NOMO-1 (cell line): ENCODE measurements at regions not wholly inside any gene's neighbourhood (a gene's known extent, or its start where the extent isn't known, plus 50 kb on each side); places are given as distances from the start of the nearest gene placed in this dataset.
A peak's percentile ranks its signal among the peaks of the same experiment; 100 is the strongest.

Experiments used
- DNase-seq, 2 experiments: peaks; one replicate each; lab custom pipeline; 2025; ENCODE audit not compliant: unreplicated experiment in 2 of 2; lab: John Stamatoyannopoulos, UW

DNA sequence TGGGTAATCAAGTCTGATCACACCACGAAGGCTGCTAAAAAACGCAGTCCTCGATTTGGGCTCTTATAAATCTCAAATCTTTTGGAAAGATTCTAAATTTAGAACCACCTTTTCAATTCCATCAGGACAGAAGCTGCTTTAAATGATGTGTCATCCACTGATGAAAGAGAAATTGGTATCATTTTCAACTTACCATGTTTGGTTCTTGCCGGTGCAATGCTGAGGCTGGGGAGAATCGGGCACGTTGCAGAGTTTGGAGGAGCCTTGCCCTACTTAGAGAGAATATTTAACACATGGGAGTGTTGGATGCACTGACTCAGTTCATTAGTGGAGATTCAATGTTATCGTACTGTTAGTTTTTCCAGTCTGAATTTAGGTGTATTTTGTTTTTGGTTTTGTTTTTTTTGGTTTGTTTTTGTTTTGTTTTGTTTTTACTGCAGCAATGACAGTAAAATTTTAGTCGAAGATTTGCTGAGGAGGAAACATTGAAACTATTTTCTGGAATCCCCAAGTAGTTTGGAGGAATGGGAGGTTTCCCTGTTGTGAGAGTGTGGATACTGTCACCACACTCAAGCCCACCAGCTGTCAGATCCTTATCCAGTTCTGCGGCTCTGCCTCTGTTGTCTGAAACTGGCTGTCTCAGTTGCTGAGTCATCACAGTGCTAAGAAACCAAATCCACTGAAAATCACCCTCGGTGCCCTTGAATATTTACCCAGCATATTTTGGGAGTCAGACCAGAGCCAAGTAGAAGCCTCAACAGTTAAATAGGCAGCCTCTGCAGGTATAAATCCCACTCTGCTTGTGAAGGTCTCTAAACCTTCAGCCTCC is 497.0 kb downstream of the BTBD3 start:
- DNase-seq = no peak

DNA sequence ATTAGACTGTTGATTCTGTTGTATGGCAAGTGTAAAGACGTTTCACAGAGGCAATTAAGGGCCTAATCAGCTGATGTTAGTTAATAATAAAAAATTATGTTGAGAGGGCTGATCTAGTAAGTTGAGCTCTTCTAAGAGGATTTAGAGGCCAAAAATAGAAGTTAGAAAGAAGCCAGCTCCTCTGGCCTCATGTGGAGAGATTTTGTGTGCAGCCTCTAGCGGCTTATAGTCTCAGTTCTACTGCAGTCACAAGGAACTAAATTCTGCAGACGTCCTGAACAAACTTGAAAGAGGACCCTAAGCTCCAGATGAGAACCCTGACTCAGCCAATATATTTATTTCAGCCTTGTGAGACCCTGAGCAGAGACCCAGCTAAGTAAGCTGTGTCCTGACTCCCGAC is 498.6 kb downstream of the BTBD3 start:
- no peak for DNase-seq

DNA sequence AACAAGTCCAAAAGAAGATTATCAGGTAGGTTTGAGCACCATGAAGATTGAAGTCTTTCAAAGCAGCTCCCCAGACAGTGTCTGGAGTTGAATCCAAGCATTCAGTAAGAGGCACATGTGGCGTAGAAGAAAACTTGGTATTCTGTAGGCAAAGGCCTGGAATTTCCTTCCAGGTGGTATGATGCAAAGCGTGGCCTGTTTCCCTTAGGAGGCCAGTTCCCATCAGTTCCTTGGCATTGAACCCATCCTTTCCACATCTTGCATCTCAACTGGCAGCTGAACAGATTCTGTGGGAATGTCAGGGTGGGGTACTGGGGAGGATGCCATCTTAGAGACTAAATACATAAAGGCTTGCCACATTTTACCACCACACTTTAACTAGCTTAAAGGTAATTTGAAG is 516.0 kb downstream of the BTBD3 start:
- no peak for DNase-seq

DNA sequence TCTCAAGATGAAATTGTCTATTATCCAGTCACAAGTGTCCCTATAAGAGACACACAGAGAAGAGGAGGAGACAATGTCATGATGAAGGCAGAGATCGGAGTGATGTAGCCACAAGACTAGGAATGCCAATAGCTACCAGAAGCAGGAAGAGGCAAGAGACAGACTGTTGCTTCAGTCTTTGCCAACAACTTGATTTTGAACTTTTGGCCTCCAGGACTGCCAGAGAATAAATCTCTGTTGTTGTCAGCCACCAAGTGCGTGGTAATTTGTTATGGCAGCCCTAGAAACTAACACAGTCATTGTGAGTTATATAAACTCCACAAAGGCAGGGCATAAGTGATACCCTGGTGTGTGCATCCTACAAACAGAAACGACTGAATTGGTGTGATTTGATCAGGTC is 517.0 kb downstream of the BTBD3 start:
- DNase-seq = no peak

DNA sequence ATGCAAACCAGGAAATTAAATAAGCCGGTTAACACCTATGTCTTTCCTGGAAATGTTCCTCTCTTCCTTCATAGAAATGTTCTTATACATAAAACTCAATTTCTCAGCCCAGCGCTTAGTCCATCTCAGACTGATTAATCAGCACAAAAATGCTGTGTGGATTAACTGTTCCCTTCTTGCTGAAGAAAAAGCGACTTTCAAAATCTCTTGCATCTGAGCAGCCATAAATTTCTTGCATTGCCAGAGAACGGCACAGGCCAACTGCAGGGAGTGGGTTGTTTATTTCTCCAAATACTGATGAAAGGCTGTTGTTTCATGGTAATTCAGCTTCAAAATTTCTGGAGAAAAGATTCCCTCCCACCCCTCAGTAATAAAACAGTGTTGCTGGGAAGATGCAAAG is 517.6 kb downstream of the BTBD3 start:
- no peak for DNase-seq

DNA sequence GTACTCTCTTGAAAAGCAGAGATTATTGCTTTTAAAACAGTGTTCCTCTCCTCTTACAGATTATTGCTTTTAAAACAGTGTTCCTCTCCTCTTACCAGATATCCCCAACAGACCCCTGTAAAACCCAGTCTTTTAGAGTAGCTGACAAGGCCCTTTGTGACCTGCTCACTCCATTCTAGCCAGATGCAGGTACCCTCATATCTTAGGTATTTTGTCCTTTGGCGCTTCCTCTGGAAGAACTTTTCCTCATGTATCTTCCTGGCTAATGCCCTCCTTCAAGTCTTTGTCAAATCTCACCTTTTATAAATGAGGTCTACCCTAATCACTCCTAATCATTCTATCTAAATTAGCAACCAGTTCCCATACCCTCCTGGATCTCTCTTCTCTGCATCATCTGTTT is 536.0 kb downstream of the BTBD3 start:
- no peak for DNase-seq

DNA sequence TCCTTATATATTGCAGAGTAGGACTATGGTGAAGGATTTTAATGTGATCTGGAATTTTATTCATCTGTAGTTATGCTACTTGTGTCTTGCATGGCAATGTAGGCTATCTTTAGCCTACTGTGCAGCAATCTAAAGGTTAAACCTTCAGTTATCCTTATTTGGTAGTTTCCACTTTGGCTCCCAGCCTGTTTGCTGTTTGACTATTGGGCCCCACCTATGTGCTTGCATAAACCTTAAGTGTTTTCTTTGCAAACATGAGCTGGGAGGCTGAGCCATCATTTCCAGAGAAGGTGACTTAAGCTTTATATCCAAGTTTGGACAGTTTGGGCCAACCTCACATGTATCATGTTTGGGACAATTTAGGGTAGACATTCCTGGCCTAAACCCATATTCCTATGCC is 537.5 kb downstream of the BTBD3 start:
- DNase-seq = no peak

DNA sequence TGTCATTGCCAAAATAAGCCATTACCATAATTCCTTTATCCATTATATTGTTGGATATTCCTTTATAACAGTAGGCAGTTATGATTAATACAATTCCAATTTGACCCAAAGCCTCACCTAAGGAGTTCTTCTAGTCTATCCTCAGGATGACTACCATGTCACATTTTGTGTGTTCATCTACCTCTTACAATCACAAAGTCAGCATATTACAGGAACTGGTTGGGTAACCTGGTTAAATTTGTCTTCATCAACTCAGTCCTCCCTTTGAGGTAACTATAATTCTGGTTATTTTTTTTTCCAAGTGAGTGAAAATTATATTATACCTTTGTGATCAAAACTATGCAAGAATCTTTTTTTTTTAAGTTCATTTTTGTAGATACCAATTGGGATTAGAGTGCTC is 540.5 kb downstream of the BTBD3 start:
- DNase-seq = no peak

DNA sequence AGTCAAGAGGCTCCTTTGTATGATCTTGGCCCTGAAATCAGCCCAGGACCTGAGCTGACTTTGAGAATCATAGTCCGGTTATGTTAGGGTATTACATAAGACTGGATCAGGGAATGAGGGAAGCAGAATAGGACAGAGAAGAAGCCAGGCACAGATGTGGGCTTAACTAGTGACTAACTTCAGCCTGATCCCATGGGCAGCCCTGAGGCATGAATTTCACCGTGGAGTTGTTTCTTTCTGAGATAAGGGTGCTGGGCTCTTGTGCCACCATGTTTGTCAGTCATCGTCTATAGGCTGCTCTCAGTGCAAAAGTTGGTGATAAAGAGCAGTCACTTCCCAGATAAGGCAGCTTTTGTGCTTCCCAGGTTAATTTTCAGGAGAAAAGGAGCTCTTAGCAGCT is 544.7 kb upstream of the SPTLC3 start:
- no peak for DNase-seq

DNA sequence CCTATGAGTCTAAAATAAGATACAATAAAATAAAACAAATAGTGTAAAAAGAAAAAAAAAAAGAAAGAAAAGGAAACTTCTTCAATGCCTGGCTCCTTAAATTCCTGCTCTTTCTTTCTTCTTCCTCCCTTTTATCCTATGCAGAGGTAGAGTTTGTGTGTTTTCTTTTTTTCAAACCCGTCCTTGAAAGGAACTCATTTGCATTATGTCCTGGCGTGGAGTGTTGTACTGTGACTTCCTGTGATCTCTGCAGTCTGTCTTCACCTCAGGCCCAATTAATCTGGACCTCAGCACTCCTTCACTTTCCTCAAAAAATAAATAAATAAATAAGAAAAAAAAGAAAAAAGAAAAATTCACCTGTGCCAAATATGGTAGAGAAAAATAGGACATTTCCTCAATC is 541.9 kb upstream of the SPTLC3 start:
- DNase-seq = no peak

DNA sequence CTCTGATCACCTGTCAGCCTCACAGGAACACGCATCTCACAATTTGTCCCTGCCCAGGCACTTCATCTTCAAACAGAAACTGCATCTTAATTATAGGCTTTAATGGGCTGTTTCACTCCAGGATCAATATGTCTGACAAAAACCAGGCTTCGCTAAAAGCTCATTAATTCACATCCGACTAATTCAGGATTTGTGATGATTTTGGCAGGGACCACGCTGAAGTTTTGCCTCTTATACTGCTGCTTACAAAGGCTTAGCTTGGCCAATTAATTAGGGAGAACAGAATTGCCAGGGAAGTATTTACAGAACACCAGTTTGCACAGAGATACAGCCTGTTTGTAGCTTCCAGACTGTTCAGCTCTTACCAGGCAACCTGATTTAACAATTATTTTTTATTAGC is 541.0 kb upstream of the SPTLC3 start:
- no peak for DNase-seq

DNA sequence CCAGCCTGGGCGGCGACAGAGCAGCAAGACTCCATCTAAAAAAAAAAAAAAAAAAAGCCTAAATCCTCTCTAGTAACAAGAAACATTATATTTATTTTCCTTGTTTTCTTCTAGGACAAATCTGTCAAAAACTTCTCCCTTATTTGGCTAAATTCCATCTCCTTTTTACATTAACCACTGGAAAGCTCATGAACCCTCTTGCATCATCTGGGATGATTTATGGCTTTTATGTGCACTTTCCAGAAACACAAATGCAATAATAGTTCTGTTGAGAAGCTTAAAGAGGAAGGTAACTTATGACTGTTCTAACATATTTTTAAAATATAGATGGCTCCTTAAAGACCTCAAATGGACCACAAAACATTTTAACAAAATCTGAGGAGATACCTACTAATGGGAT is 526.1 kb upstream of the SPTLC3 start:
- peak; percentile 39 to 58 for DNase-seq

DNA sequence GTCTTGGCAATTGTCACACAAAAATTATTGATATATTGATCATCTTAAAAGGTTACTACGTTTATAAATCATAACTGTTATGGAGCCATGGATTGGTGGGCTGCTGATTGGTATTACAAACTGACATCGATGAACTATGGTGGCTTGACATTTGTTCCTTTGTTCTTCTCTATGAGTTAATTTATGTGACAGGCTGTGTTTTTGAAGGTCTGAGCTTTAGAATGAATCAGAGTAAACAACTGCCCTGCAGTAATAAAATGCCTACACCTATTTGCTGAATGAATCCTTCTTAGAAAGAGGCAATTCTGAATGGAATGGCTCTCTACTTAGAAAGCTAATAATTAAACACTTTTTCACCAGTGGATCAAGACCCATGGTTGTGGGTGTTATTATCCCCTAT is 506.3 kb upstream of the SPTLC3 start:
- DNase-seq = no peak

DNA sequence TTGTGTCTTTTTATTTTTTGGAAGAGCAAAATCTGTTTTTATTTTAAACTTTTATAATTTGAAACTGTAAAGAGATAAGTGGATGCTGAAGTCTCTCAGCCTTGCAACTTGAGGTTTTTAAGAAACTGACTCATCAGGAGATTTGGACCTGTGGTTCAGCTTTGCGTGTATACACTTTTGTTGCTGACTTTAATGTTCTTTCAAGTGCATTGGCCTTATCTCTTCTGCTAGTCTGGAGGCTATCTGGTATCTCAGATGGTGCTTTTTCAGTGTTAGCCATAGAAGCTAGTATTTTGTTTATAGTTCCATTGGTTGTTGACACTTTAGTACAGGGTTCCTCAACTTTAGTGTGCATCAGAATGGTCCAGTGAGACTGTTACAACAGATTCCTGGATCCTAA is 504.0 kb upstream of the SPTLC3 start:
- DNase-seq = no peak

DNA sequence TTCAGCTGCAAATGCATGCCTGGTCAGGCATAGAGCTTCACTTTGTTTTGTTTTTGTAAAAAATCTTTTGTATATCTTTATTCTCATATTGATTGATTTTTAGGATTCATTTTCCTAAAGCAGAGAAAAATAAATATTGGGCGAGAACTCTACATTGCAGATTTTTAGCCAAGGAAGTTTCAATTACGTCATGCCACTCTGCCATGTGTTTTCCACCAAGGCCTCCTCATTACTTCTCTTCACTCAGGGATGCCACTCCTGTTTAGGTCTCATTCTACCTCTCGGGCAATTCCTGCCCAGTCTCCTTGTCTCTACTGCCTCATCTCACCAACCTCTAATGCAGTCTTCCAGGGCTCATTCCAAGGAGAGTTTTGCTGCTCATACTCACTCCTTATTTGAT is 497.3 kb upstream of the SPTLC3 start:
- DNase-seq = no peak

DNA sequence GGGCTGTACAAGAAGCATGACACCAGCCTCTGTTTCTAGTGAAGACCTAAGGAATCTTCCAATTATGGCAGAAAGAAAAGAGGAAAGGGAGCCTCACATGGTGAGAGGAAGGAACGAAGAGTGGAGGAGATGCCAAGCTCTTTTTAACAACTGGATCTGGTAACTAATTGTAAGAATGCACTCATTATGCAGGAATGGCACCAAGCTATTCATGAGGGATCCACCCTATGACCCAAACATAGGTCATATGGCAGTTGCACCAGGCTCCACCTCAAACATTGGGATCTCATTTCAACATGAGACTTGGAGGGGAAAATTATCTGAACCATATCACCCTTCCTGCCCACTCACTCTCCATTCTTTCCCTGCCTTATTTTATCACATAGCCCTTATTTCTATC is 496.0 kb upstream of the SPTLC3 start:
- no peak for DNase-seq

DNA sequence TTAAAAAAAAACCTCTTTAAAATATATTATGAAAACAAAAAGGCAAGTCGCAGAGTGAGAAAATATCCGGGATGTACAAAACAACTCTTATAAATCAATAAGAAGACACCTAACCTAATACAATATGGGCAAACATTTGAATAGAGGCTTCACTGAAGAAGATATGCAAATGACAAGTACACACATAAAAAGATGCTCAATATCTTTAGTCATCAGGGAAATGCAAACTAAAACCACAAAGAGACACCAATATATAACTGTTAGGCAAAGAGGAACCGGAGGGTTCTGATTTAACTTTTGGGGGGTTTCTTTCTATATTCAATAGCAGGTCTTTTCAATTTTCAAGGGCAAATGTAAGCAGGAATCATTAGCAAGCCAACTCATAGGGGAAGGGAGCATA is 480.7 kb upstream of the SPTLC3 start:
- no peak for DNase-seq

DNA sequence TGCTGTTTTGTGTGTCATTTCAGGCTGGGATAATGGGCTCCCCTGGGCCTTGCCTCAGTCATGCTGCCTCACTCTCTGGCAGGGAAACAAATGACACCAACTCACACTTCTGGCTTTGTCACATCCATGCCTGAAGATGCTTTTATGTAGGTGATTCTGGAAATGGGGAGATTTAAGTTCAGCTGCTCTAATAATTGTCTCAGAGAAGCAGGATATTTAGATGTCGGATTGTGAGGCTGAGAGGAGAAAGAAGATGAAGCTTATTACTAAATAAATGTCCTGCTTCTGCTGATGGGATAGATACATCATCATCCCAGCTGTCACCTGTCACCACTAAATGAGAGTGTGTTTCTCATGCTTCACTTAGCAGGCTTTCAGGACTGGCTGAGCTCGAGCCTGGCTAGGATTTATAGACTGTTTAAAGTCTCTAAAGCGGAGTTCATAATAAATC is 480.2 kb upstream of the SPTLC3 start:
- DNase-seq = no peak

DNA sequence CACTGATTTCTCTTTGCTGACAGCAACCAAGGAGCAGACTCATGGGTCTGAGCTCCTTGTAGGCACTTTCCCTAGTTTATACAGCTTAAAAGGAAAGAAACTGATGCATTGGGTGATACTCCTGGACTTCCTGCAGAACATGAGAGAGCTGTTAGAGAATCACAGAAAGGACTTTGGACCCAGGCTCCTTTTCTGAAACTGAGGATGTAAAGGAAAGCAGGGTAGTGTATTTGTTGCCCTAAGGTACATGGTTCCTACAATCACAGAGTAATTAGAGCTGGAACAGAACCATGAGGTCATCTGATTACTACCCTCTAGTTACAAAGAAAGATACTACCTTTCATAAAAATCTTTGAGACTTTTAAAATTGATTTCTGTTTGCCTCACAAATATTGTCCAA is 477.1 kb upstream of the SPTLC3 start:
- no peak for DNase-seq

DNA sequence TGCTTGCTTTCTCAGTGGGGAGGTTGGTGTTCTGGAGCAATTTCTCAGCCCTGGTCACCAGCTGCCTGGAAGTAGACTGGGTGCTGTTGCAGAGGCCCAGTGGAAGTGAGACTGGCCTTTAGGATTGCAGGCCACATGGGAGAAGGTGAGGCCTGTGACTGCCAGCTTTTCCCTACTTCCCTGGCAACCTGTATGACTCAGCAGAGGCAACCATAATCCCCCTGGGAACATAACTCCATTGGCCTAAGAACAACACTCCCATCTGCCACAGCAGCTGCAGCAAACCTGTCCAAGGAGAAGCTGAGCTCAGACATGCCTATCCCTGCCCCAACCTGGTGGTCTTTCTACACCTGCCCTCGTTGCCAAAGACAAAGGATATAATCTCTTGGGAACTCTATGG is 473.5 kb upstream of the SPTLC3 start:
- DNase-seq = no peak

DNA sequence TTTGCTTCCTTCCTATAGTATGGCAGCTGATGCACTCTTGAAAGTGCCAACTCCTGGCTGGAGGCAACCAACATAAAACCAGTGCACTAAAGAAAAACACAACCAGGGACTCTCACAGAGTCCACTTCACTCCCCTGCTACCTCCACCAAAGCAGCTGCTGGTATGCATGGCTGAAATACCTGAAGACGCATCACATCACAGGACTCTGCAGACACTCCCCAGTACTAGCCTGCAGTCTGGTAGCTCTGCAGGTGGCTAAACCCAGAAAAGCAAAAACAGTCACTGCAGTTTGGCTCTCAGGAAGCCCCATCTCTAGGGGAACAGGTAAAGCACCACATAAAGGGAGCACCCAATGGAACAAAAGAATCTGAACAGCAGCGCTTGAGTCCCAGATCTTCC is 473.0 kb upstream of the SPTLC3 start:
- no peak for DNase-seq

DNA sequence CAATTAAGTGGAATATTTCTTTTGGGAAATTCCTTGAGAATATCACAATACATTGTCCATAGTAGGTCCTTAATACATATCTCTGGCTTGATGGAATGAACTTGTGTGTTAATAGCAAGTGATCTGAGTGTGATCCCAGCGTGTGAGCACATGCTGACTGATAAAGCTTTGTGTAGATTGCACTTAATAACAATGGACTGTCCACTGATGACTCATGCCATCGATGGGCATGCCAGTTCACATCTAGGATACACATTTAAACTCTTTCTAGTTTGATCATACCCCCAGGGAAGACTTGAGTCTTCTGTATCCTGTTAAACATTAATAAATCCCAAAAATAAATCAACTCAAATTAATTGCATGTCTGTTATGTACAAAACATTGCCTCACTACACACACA is 454.3 kb upstream of the SPTLC3 start:
- no peak for DNase-seq

DNA sequence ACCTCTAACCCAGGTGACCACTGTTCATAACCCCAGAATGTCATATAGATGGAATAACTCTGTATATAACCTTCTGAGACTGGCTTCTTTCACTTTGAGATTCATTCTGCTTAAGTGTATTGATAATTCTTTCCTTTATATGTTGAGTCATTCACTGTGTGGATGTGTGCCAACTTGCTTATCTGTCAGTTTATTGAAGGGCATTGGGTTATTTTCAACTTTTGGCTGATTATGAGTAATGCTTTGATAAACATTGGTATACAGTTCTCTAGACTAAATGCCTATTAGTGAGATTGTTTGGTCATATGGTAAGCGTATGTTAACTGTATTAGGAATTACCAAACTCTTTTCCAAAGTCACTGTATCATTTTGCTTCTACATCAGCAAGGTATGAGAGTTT is 453.4 kb upstream of the SPTLC3 start:
- DNase-seq = no peak
